AG09319 (cell line): ENCODE measurements at regions not wholly inside any gene's neighbourhood (a gene's known extent, or its start where the extent isn't known, plus 50 kb on each side); places are given as distances from the start of the nearest gene placed in this dataset.

Experiments used
- DNase-seq: peaks from one replicate; pipeline ENCODE4 v3.0.0-alpha.2; 2010; ENCODE audit warnings: low read depth; ENCODE audit errors: extremely low read depth
- TF ChIP-seq, protein P1 (sequence below): IDR thresholded peaks from 2 replicates; pipeline ENCODE4 v1.5.1; 2011; ENCODE audit warnings: low read depth, mild to moderate bottlenecking, inconsistent platforms, low read length, moderate library complexity

GRCh38 chr7:28246921-28247461 lies 66.4 kb upstream of the JAZF1 start:
- DNase-seq: peak; percentile 19
- TF ChIP-seq, protein P1, sequence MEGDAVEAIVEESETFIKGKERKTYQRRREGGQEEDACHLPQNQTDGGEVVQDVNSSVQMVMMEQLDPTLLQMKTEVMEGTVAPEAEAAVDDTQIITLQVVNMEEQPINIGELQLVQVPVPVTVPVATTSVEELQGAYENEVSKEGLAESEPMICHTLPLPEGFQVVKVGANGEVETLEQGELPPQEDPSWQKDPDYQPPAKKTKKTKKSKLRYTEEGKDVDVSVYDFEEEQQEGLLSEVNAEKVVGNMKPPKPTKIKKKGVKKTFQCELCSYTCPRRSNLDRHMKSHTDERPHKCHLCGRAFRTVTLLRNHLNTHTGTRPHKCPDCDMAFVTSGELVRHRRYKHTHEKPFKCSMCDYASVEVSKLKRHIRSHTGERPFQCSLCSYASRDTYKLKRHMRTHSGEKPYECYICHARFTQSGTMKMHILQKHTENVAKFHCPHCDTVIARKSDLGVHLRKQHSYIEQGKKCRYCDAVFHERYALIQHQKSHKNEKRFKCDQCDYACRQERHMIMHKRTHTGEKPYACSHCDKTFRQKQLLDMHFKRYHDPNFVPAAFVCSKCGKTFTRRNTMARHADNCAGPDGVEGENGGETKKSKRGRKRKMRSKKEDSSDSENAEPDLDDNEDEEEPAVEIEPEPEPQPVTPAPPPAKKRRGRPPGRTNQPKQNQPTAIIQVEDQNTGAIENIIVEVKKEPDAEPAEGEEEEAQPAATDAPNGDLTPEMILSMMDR: no peak

- TF ChIP-seq, protein P1: no peak
- no peak for DNase-seq
These were observed 77.6 kb upstream of the JAZF1 start for GRCh38 chr7:28258240-28258639.

DNA sequence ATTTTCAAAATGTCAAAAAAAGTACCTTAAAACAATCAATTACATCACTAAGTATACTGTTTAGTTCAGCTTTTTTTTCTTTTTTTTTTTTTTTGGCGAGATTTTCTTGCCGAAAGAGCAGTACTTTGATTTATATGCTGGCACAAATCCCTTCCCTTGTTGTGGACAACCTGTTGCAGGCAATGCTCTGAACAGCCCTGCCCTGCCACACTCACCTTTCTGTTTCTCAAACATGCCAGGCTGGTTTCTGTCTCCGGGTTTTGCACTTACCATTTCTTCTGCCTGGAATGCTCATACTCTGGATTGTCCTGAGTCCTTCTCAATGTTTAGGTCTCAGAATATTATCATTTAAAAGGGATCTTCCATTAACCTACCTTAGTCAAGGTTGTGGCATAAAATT lies 80.4 kb upstream of the JAZF1 start:
- TF ChIP-seq, protein P1: no peak
- DNase-seq: no peak

DNA sequence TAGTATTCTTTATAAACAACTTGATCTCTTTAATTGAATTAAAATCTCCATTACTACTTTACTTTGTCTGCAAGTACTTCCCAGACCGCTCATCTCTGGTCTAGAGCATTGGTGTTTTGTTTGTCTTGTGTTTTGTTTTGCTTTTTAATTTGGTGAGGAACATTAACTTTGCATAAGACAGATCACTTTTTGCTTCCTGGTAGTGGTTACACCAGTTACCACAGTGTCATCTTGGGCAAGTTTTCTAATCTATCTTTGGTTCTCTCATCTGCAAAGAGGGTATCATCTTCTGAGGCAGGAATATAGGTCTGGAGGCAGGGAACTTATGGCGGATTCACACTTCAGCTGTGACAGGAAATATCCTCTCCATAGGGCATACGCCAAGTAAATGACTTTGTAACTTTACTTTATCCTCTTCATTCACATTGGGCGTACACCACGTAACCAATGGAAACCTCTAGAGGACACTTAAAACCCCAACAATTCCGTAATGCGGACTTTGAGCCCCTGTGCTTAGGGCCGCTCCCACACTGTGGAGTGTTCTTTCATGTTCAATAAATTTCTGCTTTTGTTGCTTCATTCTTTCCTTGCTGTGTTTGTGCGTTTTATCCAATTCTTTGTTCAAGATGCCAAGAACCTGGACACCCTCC lies 83.2 kb upstream of the JAZF1 start:
- no peak for DNase-seq
- TF ChIP-seq, protein P1: no peak

DNA sequence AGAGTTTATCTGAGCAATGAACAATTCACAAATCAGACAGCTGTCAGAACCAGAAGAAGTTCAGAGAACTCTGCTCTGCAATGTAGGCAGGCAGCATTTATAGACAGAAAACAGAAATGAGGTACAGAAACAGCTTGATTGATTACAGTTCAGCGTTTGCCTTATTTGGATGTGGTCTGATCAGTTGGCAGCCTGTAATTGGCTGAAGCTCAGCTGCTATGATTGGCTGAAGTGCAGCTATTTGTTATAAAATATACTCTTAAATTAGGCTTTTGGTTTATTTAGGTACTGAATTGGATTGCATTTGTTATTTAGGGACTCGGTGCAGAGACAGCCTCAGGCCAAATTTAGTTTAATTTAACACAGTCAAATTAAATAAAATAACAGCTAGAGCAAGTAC lies 85.8 kb upstream of the JAZF1 start:
- DNase-seq: no peak

DNA sequence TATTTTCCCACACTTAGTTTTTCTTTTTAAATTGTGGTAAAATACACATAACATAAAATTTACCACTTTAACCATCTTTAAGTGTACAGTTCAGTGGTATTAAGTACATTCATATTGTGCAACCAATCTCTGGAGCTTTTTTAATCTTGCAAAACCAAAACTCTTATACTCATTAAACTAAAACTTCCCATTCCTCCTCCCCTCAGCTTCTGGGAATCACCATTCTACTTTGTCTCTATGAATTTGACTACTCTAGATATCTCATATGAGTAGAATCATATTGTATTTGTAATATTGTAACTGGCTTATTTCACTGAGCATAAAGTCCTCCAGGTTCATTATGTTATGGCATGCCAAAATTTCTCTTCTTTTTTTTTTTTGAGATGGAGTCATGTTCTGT lies 86.4 kb upstream of the JAZF1 start:
- TF ChIP-seq, protein P1: no peak
- no peak for DNase-seq

More for the DNA sequence above, 85.8 kb upstream of the JAZF1 start:
- TF ChIP-seq, protein P1: no peak

DNA sequence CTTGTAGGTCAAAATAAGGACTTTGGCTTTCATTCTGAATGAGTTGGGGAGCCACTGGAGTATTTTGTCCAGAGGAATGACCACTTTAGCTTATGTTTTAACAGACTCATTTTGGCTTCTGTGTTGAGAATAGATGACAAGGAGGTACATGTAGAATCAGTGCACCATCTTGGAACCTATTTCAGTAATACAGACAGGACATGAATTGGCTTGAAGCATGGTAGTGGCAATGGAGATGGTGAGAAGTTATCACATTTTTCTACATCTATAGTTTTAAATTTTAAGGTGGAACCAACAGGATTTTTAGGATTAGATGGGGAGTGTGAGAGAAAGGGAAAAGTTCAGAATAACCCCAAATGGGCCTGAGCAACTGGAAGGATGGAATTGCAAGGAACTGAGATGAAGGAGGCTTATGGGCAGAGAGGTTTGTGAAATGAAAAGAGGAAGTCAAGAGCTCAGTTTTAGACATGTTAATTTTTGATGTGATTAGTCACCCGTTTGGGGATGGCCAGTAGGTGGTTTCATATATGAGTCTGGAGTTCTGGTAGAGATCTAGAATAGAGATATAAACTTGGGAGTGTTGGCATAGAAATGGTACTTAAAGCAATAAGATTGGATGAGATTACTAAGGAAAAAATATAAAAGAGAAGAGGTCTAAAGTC lies 89.2 kb upstream of the JAZF1 start:
- no peak for DNase-seq
- TF ChIP-seq, protein P1: no peak
